GM21390 (cell line): ENCODE measurements at regions not wholly inside any gene's neighbourhood (a gene's known extent, or its start where the extent isn't known, plus 50 kb on each side); places are given as distances from the start of the nearest gene placed in this dataset.

Source experiments
- ATAC-seq: cut with Tn5 transposase; IDR thresholded peaks from one replicate; pipeline ENCODE4 v1.9.1; 2021; ENCODE audit not compliant: unreplicated experiment

DNA sequence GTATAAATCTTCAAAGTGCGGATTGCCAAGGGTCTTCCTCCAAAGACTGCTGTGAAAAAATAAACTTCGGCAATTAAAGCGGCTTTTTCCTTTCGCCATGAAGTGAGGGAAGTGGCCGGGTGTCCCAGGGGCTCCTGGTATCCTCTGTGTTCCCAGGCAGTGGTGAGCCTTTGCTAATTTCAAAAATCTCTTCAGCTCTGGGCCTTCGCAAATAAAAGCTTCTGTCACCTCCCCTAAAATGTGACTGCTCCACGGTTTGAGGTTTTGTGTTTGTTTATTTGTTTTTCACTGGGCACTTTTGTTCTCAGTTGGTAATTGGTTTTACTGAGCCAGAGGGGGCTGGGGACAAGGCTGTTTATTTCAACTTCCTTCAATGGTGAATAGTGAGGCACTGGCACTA is 270.1 kb upstream of the POU3F3 start:
- ATAC-seq, result no peak

DNA sequence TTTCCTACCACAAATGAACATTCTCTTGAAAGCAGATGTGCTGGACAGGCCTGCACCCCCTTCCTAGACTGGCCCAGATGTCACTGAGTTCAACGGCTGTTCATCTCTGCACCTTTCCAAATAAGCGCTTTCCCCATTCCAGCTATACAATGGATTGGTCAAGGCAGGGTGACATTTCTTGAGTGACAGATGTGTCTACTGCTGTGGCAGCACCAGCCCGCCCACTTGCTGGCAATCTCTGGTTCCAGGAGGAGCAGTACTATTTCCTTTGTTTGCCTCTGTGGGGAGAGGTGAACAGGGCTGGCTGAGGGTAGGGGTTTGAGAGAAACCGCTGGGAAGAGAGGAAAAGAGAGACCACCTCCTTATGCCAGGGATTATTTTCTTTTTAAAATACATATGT is 269.5 kb upstream of the POU3F3 start:
- ATAC-seq, result no peak

- no peak for ATAC-seq
Measured at GRCh38 chr2:104595576-104595975, 258.3 kb upstream of the POU3F3 start.

GRCh38 chr2:104597942-104598341 is 256.0 kb upstream of the POU3F3 start:
- ATAC-seq, result no peak

GRCh38 chr2:104598636-104599035 is 255.3 kb upstream of the POU3F3 start:
- ATAC-seq, result no peak

DNA sequence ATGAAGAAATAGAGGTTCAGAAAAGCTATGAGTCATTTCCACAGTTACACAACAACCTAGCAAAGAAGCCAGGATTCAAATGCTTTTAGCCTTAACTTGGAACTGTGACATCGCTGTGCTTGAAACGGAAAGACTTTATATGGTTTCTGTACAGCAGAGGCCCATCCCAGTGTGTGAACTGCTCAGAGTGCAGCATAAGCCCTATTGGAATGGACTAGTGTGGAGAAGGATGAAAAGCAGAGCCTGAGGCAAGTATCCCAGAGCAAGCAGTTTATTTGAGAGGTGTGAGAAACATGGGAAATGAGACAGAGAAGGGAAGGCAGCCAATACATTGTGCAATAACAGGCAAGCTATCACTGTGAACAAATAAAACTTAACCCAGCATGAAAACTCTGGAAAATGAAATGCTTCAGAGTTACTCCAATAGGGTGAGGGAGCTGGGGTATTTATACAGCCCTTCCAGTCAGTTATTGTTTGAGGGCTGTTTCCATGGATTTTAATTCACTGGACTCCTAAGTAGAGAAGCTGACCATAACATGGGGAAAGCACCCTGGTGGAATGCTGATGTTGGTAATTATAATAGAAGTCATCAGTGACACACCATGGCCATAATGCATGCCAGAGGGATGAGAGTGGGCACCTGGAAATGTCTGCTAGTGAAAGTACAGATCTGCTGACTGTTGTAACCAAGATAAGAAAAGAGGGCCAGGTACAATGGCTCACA is 254.0 kb upstream of the POU3F3 start:
- no peak for ATAC-seq

DNA sequence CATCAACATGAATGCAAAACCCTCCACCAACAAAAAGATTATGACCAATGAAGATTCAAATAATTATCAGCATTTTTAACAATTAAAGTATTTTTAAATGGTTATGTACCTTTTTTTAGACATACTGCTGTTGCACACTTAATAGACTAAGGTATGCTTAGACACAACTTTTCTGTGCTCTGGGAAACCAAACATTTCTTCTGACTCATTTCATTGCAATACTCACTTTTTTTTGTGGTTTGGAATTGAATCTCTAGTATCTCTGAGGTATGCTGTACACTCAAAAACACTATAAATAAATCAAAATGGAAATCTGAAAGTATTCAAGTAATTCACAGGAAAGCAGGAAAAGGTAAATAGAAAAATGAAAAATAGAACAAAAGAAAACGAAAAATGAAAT is 247.9 kb upstream of the POU3F3 start:
- no peak for ATAC-seq

DNA sequence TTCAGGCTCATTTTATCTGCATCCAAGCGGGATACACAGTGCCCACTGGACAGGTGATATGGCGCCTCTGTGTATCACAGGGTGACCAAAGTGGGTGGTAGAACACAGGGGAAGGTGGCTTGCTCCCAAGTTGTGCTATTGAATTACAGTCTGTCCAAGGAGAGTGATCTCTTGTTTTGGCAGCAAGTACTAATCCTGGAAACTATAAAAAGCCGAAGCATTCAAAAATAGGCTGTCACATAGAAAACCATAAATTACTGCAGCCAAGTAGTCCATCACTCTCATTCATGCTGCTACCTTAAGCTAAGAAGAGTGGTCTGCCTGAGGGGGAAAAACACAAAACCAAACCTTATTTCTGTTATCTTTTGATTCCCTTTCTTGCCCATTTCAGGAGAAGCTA is 237.1 kb upstream of the POU3F3 start:
- no peak for ATAC-seq

DNA sequence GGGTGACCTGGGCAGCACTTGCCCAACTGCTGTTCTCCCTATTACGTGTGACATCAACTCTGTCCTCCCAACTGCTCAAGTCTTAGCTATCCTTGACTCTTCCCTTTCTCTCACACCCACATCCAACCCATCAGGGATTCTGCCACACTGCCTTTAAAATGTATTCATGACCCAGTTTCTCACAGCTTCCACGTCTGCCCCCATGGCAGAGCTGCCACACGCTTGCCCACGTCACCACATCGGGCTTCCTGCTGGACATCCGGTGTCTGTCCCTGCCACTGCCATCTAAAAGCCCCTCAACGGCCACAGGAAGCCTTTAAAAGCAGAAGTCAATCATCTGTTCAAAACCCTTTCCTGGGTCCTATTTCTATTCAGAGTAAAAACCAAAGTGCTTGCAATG is 233.1 kb upstream of the POU3F3 start:
- no peak for ATAC-seq

DNA sequence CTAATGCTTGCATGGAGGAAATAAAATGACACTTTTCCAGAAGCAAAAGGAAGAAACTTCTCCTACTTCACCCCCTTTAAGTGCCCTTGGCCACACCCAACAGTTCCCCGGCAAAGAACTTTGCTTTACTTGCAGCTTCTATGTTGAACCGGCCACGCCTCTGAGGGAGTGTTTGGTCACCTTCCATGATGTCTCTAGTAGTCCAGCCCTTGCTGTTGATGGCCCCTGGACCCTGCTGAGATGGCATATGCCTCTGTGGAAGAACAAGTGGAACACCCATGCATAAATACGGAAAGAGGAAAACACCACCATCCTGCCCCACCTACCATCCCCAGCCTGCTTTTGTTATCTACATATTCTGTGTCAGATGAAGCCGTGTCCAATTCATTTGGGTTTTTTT is 218.3 kb upstream of the POU3F3 start:
- no peak for ATAC-seq

DNA sequence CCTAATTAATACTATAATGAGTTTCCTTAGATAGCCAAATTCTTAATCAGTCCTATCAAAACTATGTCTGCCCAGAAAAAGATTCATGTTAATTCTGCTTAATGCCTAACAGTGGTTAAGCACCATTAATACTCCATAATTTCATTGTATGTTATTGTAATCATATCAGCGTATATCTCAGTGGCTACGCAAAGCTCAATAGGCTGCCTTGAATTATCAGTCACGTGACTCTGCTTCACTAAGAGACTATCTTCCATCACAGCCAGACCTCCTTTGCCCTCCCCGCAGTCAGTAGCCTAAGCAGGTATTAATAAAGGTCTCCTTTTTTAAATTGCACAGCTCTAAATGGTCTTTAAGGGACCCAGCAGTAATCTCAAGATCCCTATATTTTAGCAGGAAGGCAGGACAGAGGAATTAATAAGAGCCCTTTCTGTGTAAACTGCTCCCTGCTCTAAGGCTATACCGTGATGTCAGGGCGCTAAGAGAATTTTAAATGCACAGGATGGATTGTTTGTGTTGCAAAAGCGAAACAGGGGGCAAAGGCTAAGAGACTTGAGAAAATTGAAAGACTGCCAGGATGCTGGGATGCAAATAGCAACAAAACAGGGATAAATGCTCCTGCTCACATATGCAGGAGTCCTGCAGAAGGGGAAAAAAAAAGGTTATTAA is 215.6 kb upstream of the POU3F3 start:
- no peak for ATAC-seq

DNA sequence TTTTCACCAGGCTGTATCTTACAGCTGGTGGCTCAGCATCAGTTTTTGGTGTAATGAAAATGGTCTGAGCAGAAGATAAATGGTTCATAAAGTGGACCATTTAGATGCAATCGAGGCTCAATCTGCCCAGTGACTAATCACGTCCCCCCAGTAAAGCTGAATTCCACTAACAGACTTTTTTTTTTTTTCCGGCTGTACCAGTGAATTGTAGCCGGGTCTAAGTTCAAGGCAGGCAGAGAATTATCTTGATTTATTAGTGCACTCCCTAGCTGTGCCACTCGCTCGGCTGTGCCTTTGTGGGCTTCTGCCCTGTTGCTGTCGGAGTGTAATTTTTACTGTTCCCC is 215.1 kb upstream of the POU3F3 start:
- no peak for ATAC-seq

- ATAC-seq, result no peak
Measured at GRCh38 chr2:104641786-104642185, 212.1 kb upstream of the POU3F3 start.

DNA sequence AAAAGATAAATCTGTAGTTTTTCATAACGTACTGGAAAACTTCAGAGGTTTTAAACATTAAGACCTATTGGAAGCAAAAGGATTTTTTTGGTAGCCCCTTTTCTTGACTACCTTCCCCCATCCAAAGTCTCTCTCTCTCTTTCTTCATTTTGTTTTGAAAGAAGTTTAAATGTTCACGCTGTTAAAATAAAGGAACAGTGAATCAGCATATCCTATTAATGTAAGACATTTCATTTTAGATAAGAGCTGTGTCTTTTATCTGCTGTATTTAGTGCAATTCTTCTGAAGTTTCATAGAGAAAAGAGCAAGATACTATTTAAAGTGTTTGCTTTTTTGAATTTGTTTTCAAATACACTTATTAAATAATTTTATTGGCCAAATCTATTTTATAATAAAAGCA is 205.5 kb upstream of the POU3F3 start:
- no peak for ATAC-seq

- ATAC-seq, result no peak
Measured at GRCh38 chr2:104649866-104650265, 204.0 kb upstream of the POU3F3 start.

DNA sequence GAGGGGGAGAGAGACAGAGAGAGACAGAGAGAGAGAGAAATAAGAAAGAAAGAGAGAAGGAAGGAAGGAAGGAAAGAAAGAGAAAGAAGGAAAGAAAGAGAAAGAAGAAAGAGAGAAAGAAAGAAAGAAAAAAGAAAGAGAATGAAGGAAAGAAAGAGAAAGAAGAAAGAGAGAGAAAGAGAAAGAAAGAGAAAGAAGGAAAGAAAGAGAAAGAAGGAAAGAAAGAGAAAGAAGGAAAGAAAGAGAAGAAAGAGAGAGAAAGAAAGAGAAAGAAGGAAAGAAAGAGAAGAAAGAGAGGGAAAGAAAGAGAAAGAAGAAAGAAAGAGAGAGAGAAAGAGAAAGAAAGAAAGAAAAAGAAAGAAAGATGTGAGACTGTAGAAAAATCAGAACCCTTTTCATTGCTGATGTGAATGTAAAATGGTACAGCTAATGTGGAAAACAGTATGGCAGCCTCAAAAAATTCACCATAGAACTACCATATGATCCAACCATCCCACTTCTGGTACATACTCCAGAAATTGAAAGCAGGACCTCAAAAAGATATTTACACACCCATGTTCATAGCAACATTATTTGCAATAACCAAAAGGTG is 203.4 kb upstream of the POU3F3 start:
- ATAC-seq, result no peak

DNA sequence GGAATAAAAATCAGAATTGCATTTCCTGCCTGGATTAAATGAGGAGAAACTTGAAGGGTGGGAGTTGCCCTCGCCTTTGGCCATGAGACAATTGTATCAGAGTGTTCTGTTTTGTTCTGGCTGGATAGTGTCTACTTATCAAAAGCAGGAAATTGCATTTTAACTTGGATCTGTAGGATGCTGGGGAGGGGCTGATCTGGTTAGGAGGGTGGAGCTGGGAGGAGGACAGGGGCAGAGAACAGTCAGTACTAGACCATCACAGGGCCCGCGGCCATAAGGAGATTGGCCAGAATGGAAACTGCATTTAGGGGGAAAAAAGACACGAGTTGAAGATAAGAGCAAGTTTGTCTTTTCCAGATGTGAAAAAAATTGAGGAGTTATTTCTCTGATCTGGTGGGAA is 199.1 kb upstream of the POU3F3 start:
- ATAC-seq, result no peak

DNA sequence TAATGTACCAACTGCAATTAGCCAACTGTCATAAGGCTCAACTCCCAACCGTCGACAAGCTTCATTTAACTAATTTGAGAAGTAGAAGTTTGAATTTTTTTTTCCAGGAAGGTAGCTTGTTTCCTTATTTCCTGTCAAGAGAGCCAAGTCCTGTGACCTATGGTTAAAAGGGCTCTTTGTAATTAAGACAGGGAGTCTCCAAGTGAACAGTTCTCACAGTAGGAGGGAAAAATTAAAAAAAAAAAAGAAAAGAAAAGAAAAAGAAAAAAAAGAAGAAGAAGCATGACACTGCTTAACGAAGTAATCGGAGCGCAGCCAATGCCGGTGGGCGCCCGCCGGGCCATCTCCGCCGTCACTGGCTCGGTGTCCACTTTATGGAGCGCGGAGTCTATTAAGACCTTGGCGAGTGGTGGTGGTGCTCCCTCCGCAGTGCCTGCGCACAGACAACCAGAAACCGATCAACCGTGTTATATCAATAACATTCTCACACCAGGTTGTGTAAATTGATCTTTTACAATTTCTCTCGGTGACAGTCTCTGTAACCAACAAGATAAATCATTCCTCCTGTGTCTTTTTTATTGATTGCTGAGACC is 197.2 kb upstream of the POU3F3 start:
- ATAC-seq, result no peak

- ATAC-seq, result no peak
Measured at GRCh38 chr2:104658144-104658835, 195.6 kb upstream of the POU3F3 start.

- ATAC-seq, result no peak
Measured at GRCh38 chr2:104658904-104659591, 194.9 kb upstream of the POU3F3 start.

DNA sequence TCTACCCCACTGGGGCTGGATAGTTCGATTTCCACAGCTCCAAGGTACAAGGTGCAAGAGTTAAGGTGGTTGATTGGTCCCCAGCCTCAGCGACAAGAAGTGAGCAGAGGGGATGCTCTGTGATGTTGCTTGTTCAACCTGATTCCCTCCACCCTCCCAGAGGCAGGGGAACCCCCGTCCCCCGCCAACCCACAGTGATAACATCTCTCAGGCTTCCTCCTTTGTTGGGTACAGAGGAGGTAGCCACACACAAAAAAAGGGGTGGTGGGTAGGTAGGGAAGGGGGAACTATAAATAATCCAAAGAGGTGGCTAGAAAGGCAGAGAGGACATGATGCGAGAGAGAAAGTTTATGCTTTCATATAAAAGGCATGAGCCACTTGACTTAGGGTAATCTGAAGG is 192.9 kb upstream of the POU3F3 start:
- ATAC-seq, result no peak
